ENCODE measurements at regions not wholly inside any gene's neighbourhood (a gene's known extent, or its start where the extent isn't known, plus 50 kb on each side); places are given as distances from the start of the nearest gene placed in this dataset.

DNA sequence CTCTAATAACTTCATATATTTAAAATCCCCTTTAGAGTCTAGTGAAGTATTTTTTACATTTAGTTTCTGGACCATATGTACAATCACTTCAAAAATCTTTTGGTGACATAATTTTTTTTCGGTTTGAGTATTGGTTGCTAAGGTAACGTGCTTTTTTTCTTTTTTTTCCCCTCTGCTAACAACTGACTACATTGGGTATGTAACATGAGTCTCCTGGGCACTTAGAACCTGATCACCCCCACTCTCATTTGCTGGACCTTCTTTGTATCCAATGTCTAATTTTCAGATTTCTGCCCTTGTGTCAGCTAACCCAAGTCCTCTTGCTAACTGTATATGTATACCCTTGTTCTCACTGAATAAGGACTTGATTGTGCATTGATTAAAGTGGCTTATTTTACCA, 592.9 kb upstream of the FLRT2 start:
- TF ChIP-seq SIN3A (IDR thresholded peaks at IDR 0.05; ENCODE audit: borderline replicate concordance, insufficient read depth, low read length) (no peak), FOXP2 (optimal IDR thresholded peaks at IDR 0.05; ENCODE audit: borderline replicate concordance, extremely low read depth, extremely low read length, insufficient read depth) (no peak), REST (IDR thresholded peaks at IDR 0.05; ENCODE audit: insufficient read depth in 1 of 2, low read depth in 2 of 2, low read length in 2 of 2) (no peak), TAF1 (IDR thresholded peaks at IDR 0.05; ENCODE audit: borderline replicate concordance, insufficient read depth, low read length) (no peak), POLR2AphosphoS5 (IDR thresholded peaks at IDR 0.05; ENCODE audit: low read depth, low read length) (no peak)

DNA sequence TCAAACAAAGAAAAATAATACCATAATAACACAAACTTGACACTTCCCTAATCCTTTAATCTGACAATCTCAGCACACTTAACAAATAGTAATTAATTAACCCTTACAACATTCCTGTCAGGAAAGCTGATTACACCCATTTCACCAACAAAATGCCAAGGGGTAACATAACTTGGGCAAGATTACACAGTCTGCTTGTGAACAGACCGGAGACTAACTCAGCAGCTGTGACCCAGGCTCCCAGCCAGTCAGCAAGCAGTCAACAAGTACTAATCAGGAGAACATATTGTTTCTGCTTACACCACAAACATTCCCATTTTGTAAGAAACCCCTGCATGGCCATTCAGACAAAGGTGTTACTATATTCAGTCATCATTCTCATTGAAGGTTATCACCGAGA, 592.5 kb upstream of the FLRT2 start:
- TF ChIP-seq REST (IDR thresholded peaks at IDR 0.05; ENCODE audit: insufficient read depth in 1 of 2, low read depth in 2 of 2, low read length in 2 of 2) (no peak), FOXP2 (optimal IDR thresholded peaks at IDR 0.05; ENCODE audit: borderline replicate concordance, extremely low read depth, extremely low read length, insufficient read depth) (no peak), SIN3A (IDR thresholded peaks at IDR 0.05; ENCODE audit: borderline replicate concordance, insufficient read depth, low read length) (no peak), TAF1 (IDR thresholded peaks at IDR 0.05; ENCODE audit: borderline replicate concordance, insufficient read depth, low read length) (no peak), POLR2AphosphoS5 (IDR thresholded peaks at IDR 0.05; ENCODE audit: low read depth, low read length) (no peak)

DNA sequence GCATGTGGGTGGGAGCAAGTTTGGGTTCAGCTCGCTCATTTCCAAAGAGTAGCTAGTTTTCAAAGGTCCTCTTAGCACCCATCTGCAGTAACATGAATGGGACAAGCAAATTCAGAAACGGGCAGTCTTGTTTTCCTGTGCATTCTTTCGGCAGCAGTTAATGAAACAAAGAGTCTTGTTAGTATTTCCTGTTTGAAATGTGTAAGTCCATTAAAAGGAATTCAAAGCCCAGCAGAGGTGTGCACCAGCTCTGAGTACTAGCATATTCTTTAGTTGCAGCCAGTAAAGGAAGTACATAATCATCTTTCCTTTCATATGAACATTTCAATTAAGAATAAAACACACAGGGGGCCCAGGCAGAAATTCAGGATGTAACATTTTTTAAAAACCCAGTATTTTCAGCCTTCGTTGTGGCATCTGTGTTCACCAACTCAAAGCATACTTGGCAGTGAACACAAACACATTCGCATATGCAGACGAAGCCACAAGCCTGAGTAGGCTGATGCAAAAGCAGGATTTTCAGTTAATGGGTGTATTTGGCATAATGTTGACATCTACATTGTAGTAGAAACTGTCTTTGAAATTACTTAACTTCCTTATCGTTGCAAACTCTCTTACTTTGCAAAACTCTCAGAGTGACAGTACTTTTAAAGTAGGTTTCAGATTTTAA, 570.0 kb upstream of the FLRT2 start:
- TF ChIP-seq POLR2AphosphoS5 (IDR thresholded peaks at IDR 0.05; ENCODE audit: low read depth, low read length) (no peak), TAF1 (IDR thresholded peaks at IDR 0.05; ENCODE audit: borderline replicate concordance, insufficient read depth, low read length) (no peak), REST (IDR thresholded peaks at IDR 0.05; ENCODE audit: insufficient read depth in 1 of 2, low read depth in 2 of 2, low read length in 2 of 2) (no peak), SIN3A (IDR thresholded peaks at IDR 0.05; ENCODE audit: borderline replicate concordance, insufficient read depth, low read length) (no peak), FOXP2 (optimal IDR thresholded peaks at IDR 0.05; ENCODE audit: borderline replicate concordance, extremely low read depth, extremely low read length, insufficient read depth) (no peak)

DNA sequence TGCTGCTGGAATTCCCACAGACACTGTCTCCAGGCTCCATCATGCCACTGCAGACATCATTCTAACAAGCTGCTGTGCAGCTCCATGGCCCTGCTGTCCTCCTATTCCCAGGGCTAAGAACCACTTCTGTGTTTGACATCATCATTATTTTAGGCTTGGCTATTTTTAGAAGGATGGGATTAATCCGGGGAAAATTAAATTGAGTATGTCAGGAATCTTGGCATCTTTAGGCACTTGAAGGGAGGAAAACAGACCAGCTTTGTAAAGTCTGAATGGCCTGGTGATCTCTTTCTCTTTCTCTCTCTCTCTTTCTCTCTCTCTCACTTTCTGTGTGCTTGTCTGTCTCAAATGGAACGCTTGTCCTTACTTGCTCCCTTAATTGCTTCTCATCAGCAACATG, 568.3 kb upstream of the FLRT2 start:
- no peak for TF ChIP-seq TAF1 (IDR thresholded peaks at IDR 0.05; ENCODE audit: borderline replicate concordance, insufficient read depth, low read length)
- TF ChIP-seq FOXP2 (optimal IDR thresholded peaks at IDR 0.05; ENCODE audit: borderline replicate concordance, extremely low read depth, extremely low read length, insufficient read depth) = no peak
- no peak for TF ChIP-seq REST (IDR thresholded peaks at IDR 0.05; ENCODE audit: insufficient read depth in 1 of 2, low read depth in 2 of 2, low read length in 2 of 2)
- TF ChIP-seq POLR2AphosphoS5 (IDR thresholded peaks at IDR 0.05; ENCODE audit: low read depth, low read length) = no peak
- TF ChIP-seq SIN3A (IDR thresholded peaks at IDR 0.05; ENCODE audit: borderline replicate concordance, insufficient read depth, low read length) = no peak
